HEK293 (cell line): ENCODE measurements at regions not wholly inside any gene's neighbourhood (a gene's known extent, or its start where the extent isn't known, plus 50 kb on each side); places are given as distances from the start of the nearest gene placed in this dataset.

Experiments used
- CTCF ChIA-PET: fragments of 350-600 bp; formaldehyde crosslinking; extraction: SDS; loops from one replicate; lab custom pipeline; 2021; ENCODE audit warnings: antibody characterized with exemption; lab: Yijun Ruan, JAX
- POLR2A ChIA-PET: fragments of 300-600 bp; formaldehyde crosslinking; extraction: SDS; loops from one replicate; lab custom pipeline; 2020; ENCODE audit warnings: antibody characterized with exemption, inconsistent platforms; lab: Yijun Ruan, JAX
- H3K27ac ChIP-seq: fragments of 200-500 bp; sonication (Bioruptor generic); 2 replicates; pipeline ENCODE4 v1.5.1; 2014; ENCODE audit warnings: low read depth, low read length, control low read depth, inconsistent platforms; ENCODE audit errors: extremely low read depth
- H3K36me3 ChIP-seq, 2 experiments: fragments of 200-500 bp in 1 of 2; sonication (Bioruptor generic) in 1 of 2; 1 replicate in 1 of 2; 2 replicates in 1 of 2; pipeline ENCODE4 v1.5.1; 2014 to 2017; ENCODE audit warnings: inconsistent platforms in 2 of 2, low read length in 2 of 2; ENCODE audit not compliant: control insufficient read depth in 2 of 2, insufficient read depth in 1 of 2
- H3K4me1 ChIP-seq: fragments of 200-500 bp; sonication (Bioruptor generic); 2 replicates; pipeline ENCODE4 v1.5.1; 2014; ENCODE audit warnings: mild to moderate bottlenecking, low read length, inconsistent platforms; ENCODE audit not compliant: control insufficient read depth, insufficient read depth
- H3K4me3 ChIP-seq: 2 replicates; pipeline ENCODE4 v1.5.1; 2011; ENCODE audit warnings: low read depth, mild to moderate bottlenecking, control low read depth, low read length, moderate library complexity
- H3K9me3 ChIP-seq: fragments of 200-500 bp; sonication (Bioruptor generic); 2 replicates; pipeline ENCODE4 v1.5.1; 2014; ENCODE audit warnings: low read depth, low read length, inconsistent platforms; ENCODE audit not compliant: control insufficient read depth, insufficient read depth
- BCL11B ChIP-seq: fragments of 450-650 bp; formaldehyde crosslinking; IDR thresholded peaks from 2 replicates; pipeline ENCODE4 v1.5.1; 2016; ENCODE audit warnings: low read depth, missing biosample characterization, missing genetic modification characterization
- CTCF ChIP-seq: fragments of 450-650 bp; formaldehyde crosslinking; IDR thresholded peaks from 2 replicates; pipeline ENCODE4 v1.5.1; 2016; ENCODE audit warnings: missing biosample characterization, missing genetic modification characterization
- FEZF1 ChIP-seq: fragments of 450-650 bp; formaldehyde crosslinking; IDR thresholded peaks from 2 replicates; pipeline ENCODE4 v1.5.1; 2016; ENCODE audit warnings: missing biosample characterization, missing genetic modification characterization
- GLI2 ChIP-seq: fragments of 450-650 bp; formaldehyde crosslinking; IDR thresholded peaks from 2 replicates; pipeline ENCODE4; 2017; ENCODE audit warnings: missing biosample characterization, missing genetic modification characterization, low read depth, borderline replicate concordance
- GLI4 ChIP-seq: fragments of 450-650 bp; formaldehyde crosslinking; IDR thresholded peaks from 2 replicates; pipeline ENCODE4 v1.5.1; 2016; ENCODE audit warnings: missing biosample characterization, missing genetic modification characterization
- GLIS2 ChIP-seq: fragments of 450-650 bp; formaldehyde crosslinking; IDR thresholded peaks from 2 replicates; pipeline ENCODE4 v1.5.1; 2016; ENCODE audit warnings: missing biosample characterization, missing genetic modification characterization
- HOXC10 ChIP-seq: sonication (generic); formaldehyde crosslinking; IDR thresholded peaks from 2 replicates; pipeline ENCODE4 v1.8.1; 2023; ENCODE audit warnings: mild to moderate bottlenecking, missing genetic modification reagents
- INSM2 ChIP-seq: fragments of 450-650 bp; formaldehyde crosslinking; IDR thresholded peaks from 2 replicates; pipeline ENCODE4 v1.5.1; 2016; ENCODE audit warnings: missing biosample characterization, missing genetic modification characterization
- PRDM1 ChIP-seq: fragments of 450-650 bp; formaldehyde crosslinking; IDR thresholded peaks from 2 replicates; pipeline ENCODE4; 2016; ENCODE audit warnings: missing biosample characterization, missing genetic modification characterization
- SCRT2 ChIP-seq: fragments of 450-650 bp; formaldehyde crosslinking; IDR thresholded peaks from 2 replicates; pipeline ENCODE4 v1.5.1; 2016; ENCODE audit warnings: missing biosample characterization, missing genetic modification characterization
- WT1 ChIP-seq: fragments of 450-650 bp; formaldehyde crosslinking; IDR thresholded peaks from 2 replicates; pipeline ENCODE4 v1.5.1; 2016; ENCODE audit warnings: missing biosample characterization, missing genetic modification characterization
- ZBTB17 ChIP-seq: fragments of 450-650 bp; formaldehyde crosslinking; IDR thresholded peaks from 2 replicates; pipeline ENCODE4 v1.5.1; 2016; ENCODE audit warnings: missing biosample characterization, missing genetic modification characterization
- ZBTB48 ChIP-seq: fragments of 450-650 bp; formaldehyde crosslinking; IDR thresholded peaks from 2 replicates; pipeline ENCODE4 v1.5.1; 2016; ENCODE audit warnings: missing biosample characterization, missing genetic modification characterization
- ZNF10 ChIP-seq: fragments of 450-650 bp; formaldehyde crosslinking; IDR thresholded peaks from 2 replicates; pipeline ENCODE4 v1.5.1; 2017; ENCODE audit warnings: missing biosample characterization, missing genetic modification characterization
- ZNF169 ChIP-seq: fragments of 450-650 bp; formaldehyde crosslinking; IDR thresholded peaks from 2 replicates; pipeline ENCODE4 v1.5.1; 2016; ENCODE audit warnings: missing biosample characterization, missing genetic modification characterization
- ZNF2 ChIP-seq: fragments of 450-650 bp; formaldehyde crosslinking; IDR thresholded peaks from 2 replicates; pipeline ENCODE4 v1.5.1; 2016; ENCODE audit warnings: missing biosample characterization, missing genetic modification characterization
- ZNF202 ChIP-seq: fragments of 450-650 bp; formaldehyde crosslinking; IDR thresholded peaks from 2 replicates; pipeline ENCODE4 v1.5.1; 2016; ENCODE audit warnings: missing biosample characterization, missing genetic modification characterization, borderline replicate concordance
- ZNF23 ChIP-seq: fragments of 450-650 bp; formaldehyde crosslinking; IDR thresholded peaks from 2 replicates; pipeline ENCODE4 v1.5.1; 2016; ENCODE audit warnings: missing biosample characterization, missing genetic modification characterization, borderline replicate concordance
- ZNF239 ChIP-seq: fragments of 450-650 bp; formaldehyde crosslinking; IDR thresholded peaks from 2 replicates; pipeline ENCODE4 v1.5.1; 2016; ENCODE audit warnings: missing biosample characterization, missing genetic modification characterization
- ZNF350 ChIP-seq: fragments of 450-650 bp; formaldehyde crosslinking; IDR thresholded peaks from 2 replicates; pipeline ENCODE4 v1.5.0; 2017; ENCODE audit warnings: missing biosample characterization, mild to moderate bottlenecking, missing genetic modification characterization
- ZNF391 ChIP-seq: fragments of 450-650 bp; formaldehyde crosslinking; IDR thresholded peaks from 2 replicates; pipeline ENCODE4 v1.5.1; 2016; ENCODE audit warnings: low read depth, missing biosample characterization, missing genetic modification characterization, borderline replicate concordance
- ZNF423 ChIP-seq: fragments of 450-650 bp; formaldehyde crosslinking; IDR thresholded peaks from 2 replicates; pipeline ENCODE4 v1.5.1; 2016; ENCODE audit warnings: missing biosample characterization, missing genetic modification characterization
- ZNF510 ChIP-seq: fragments of 450-650 bp; formaldehyde crosslinking; IDR thresholded peaks from 2 replicates; pipeline ENCODE4 v1.5.1; 2018; ENCODE audit warnings: mild to moderate bottlenecking, missing genetic modification characterization, missing biosample characterization; ENCODE audit not compliant: insufficient replicate concordance
- ZNF549 ChIP-seq: fragments of 450-650 bp; IDR thresholded peaks from 2 replicates; pipeline ENCODE4 v1.5.1; 2018; ENCODE audit warnings: missing biosample characterization, missing genetic modification characterization, mild to moderate bottlenecking, inconsistent platforms, moderate library complexity
- ZNF596 ChIP-seq: fragments of 450-650 bp; IDR thresholded peaks from 2 replicates; pipeline ENCODE4 v1.5.0; 2018; ENCODE audit warnings: missing biosample characterization, mild to moderate bottlenecking, missing genetic modification characterization, moderate library complexity
- ZNF610 ChIP-seq: fragments of 450-650 bp; formaldehyde crosslinking; IDR thresholded peaks from 2 replicates; pipeline ENCODE4 v1.5.1; 2016; ENCODE audit warnings: missing biosample characterization, missing genetic modification characterization, borderline replicate concordance
- ZNF626 ChIP-seq: fragments of 450-650 bp; sonication (Bioruptor Pico); formaldehyde crosslinking; IDR thresholded peaks from 2 replicates; pipeline ENCODE4 v1.5.1; 2018; ENCODE audit warnings: missing biosample characterization, missing genetic modification characterization, inconsistent platforms
- ZNF629 ChIP-seq: fragments of 450-650 bp; formaldehyde crosslinking; IDR thresholded peaks from 2 replicates; pipeline ENCODE4 v1.5.1; 2017; ENCODE audit warnings: missing biosample characterization, missing genetic modification characterization
- ZNF639 ChIP-seq: fragments of 450-650 bp; formaldehyde crosslinking; IDR thresholded peaks from 2 replicates; pipeline ENCODE4 v1.5.1; 2016; ENCODE audit warnings: missing biosample characterization, missing genetic modification characterization
- ZNF707 ChIP-seq: fragments of 450-650 bp; formaldehyde crosslinking; IDR thresholded peaks from 2 replicates; pipeline ENCODE4 v1.5.1; 2016; ENCODE audit warnings: missing biosample characterization, missing genetic modification characterization
- ZNF76 ChIP-seq: fragments of 450-650 bp; formaldehyde crosslinking; IDR thresholded peaks from 2 replicates; pipeline ENCODE4; 2016; ENCODE audit warnings: low read depth, missing biosample characterization, missing genetic modification characterization, borderline replicate concordance

GRCh38 chr7:156106107-156106426, 293.8 kb upstream of the SHH start (continued):
- no peak for TF ChIP-seq CTCF (tag by site-specific recombination)
- no peak for TF ChIP-seq PRDM1 (tag by site-specific recombination)
- no peak for TF ChIP-seq ZNF169 (tag by site-specific recombination)
- no peak for TF ChIP-seq HOXC10 (CRISPR knock-in tag)
- no peak for TF ChIP-seq ZNF707
- TF ChIP-seq ZNF510 (tag by site-specific recombination), result no peak
- TF ChIP-seq ZNF423 (tag by site-specific recombination), result no peak

GRCh38 chr7:156105337-156106106, 293.3 kb upstream of the SHH start:
- Histone ChIP-seq H3K36me3 (no peaks in the 10 kb centered on the region), H3K27ac (no peak overlapping the region), H3K9me3 (no peaks in the 10 kb centered on the region), H3K4me3 (no peak overlapping the region), H3K4me1 (no peaks in the 10 kb centered on the region)
- POLR2A ChIA-PET, result no interaction called here
- TF ChIP-seq ZNF23 (tag by site-specific recombination) (no peak), GLIS2 (tag by site-specific recombination) (no peak), ZNF350 (no peak), GLI2 (no peak), FEZF1 (tag by site-specific recombination) (no peak), ZNF391 (tag by site-specific recombination) (no peak), ZNF10 (tag by site-specific recombination) (no peak), ZNF596 (no peak), SCRT2 (tag by site-specific recombination) (no peak), ZNF76 (tag by site-specific recombination) (no peak), INSM2 (tag by site-specific recombination) (no peak), BCL11B (tag by site-specific recombination) (no peak), WT1 (tag by site-specific recombination) (no peak), ZBTB48 (tag by site-specific recombination) (no peak)
- CTCF ChIA-PET, result interaction anchor here (0.6 kb wide), 1 partner anchor 36 kb away, joined by 4 read pairs; no protein-coding TSS in a partner anchor

- H3K27ac ChIP-seq, result no peak overlapping the region
- H3K4me3 ChIP-seq, result no peak overlapping the region
- H3K4me1 ChIP-seq, result no peaks in the 10 kb centered on the region
- POLR2A ChIA-PET, result no interaction called here
- H3K36me3 ChIP-seq, result no peaks in the 10 kb centered on the region
- CTCF ChIA-PET, result no interaction called here
- H3K9me3 ChIP-seq, result no peaks in the 10 kb centered on the region
- TF ChIP-seq ZNF610 (tag by site-specific recombination) (no peak), ZNF202 (tag by site-specific recombination) (no peak), ZNF239 (tag by site-specific recombination) (no peak), ZNF549 (no peak), ZNF639 (tag by site-specific recombination) (no peak), ZNF2 (tag by site-specific recombination) (no peak), GLI4 (no peak), ZBTB17 (no peak), ZNF626 (no peak), ZNF169 (tag by site-specific recombination) (no peak), ZNF629 (tag by site-specific recombination) (no peak)
These were observed 292.5 kb upstream of the SHH start for GRCh38 chr7:156104501-156105336.
